NCI-H2107 treated with DMSO at 0.1 percent for 48 hours (cell line): ENCODE measurements at regions not wholly inside any gene's neighbourhood (a gene's known extent, or its start where the extent isn't known, plus 50 kb on each side); places are given as distances from the start of the nearest gene placed in this dataset.
"Not testable (repeated sequence)": the region's sequence is repeated elsewhere in the genome, so short reads cannot be mapped to it uniquely, and the experiment has no call there.

Experiments used
- DNase-seq: peaks from one replicate; lab custom pipeline; 2025; ENCODE audit not compliant: unreplicated experiment; lab: John Stamatoyannopoulos, UW

DNA sequence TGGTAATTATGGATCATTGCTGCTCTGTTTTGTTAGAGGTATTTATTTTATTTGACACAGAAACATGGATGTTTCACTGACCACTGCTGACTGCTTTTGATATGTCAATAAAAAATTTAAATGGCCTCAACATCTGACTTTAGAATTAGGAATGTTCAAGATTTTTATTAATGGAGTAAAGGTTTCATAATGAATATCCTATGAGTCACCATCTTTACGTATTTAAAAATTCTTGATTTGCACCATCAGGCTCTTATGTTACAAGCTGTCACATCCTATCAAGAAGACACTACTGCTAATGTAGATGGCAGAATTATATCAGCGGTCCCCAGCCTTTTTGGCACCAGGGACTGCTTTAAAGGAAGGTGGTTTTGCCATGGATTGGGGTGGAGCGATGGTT, 578.7 kb upstream of the NRP1 start:
- no peak for DNase-seq

GRCh38 chr10:33909476-33909875, 575.0 kb upstream of the NRP1 start:
- not testable (repeated sequence) for DNase-seq

- no peak for DNase-seq
Observed at GRCh38 chr10:33901166-33901565, 566.7 kb upstream of the NRP1 start.

GRCh38 chr10:33900596-33900995, 566.1 kb upstream of the NRP1 start:
- no peak for DNase-seq

GRCh38 chr10:33899578-33900531, 565.4 kb upstream of the NRP1 start:
- DNase-seq, result no peak

DNA sequence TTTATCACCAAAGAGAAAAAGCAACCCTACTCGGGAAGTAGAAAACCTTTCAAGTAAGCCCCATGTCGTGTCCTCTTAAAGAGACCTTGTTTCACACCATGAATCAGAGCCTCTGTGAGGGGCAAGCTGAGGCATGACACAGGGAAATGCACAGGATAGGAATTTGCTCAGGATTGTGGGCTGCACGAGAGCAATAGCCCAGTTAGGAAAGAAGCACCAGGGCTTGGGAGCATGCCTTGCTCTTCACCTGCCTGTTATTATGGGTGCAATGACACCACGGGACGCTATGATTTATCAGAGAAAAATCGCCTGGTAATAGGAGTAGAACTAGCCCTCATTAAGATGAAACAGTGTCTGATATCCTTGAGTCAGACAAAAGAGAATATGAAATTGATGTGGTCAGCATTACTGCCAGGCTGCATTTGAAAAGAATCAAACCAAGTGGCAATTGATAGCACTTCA, 562.9 kb upstream of the NRP1 start:
- DNase-seq, result peak; percentile 18

- DNase-seq, result no peak
Observed at GRCh38 chr10:33893506-33893905, 559.0 kb upstream of the NRP1 start.

DNA sequence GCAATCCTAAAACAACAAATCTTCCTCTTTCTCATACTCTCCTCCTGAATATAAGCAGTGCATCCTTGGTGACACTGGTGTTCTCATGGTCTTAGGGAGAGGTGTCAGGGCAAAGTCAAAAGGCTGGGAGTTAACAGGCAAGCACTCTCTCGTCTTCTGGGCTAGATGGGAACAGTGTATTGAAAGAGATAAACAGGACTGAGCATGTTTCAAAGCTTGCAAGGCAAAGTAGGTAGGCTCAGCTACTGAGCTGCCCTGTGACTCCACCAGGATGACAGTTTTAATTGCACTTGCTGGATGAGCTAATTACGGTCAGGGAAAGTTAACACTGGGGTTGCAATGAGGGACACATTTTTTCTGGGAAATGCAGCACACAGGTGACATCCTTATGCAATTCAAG, 554.9 kb upstream of the NRP1 start:
- DNase-seq, result no peak

GRCh38 chr10:33887188-33887587, 552.7 kb upstream of the NRP1 start:
- DNase-seq, result no peak

GRCh38 chr10:33886299-33886698, 551.8 kb upstream of the NRP1 start:
- DNase-seq, result no peak

GRCh38 chr10:33884604-33885003, 550.1 kb upstream of the NRP1 start:
- no peak for DNase-seq

GRCh38 chr10:33883881-33884280, 549.4 kb upstream of the NRP1 start:
- DNase-seq, result no peak

DNA sequence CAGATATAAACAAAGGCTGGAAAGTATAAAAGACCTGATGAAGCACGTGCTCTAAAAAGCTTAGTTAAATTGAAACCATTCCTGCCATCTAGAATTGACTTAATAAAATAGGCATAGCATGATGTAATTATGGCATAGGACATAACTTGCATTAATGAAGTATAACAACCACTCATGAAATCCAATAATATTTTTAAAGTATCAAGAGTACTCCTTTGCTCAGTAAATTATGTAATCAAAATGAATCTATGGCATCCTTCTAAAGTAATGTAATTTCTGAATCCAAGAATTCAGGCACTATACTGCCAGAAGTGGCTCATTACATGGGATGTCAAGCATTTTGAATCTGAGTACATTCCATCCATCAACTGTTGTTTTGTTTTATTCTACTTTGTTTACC, 548.5 kb upstream of the NRP1 start:
- no peak for DNase-seq

GRCh38 chr10:33880291-33880690, 545.8 kb upstream of the NRP1 start:
- no peak for DNase-seq

GRCh38 chr10:33878238-33878786, 543.8 kb upstream of the NRP1 start:
- no peak for DNase-seq

GRCh38 chr10:33876584-33877400, 542.3 kb upstream of the NRP1 start:
- DNase-seq, result no peak

DNA sequence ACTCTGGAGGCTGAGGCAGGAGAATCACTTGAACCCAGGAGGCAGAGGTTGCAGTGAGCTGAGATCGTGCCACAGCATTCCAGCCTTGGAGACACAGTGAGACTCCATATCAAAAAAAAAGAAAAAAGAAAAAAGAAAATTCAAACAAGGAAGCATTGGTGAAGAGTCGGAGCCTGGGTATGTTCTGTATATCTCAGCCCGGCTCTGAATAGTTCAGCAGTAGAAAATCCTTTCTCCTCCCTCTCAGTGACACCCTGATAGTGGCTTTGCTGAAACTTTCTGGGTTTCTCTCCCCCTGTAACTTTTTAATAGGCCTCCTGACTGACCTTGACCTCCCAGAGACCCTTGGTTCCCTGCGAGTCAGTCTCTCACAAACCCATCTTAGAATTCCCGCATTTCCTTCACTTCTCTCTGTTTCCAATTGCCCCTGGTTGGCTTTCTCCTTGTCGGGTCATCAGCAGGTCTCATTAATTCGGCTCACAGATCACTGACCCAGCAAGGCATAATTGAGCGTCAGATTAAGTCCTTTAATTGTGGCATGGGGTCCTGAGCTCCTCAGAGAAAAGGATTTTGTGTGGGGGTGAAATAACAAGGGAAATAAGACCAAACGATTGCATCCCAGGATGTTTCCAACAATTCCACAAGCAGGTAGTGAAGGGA, 541.6 kb upstream of the NRP1 start:
- DNase-seq, result no peak

DNA sequence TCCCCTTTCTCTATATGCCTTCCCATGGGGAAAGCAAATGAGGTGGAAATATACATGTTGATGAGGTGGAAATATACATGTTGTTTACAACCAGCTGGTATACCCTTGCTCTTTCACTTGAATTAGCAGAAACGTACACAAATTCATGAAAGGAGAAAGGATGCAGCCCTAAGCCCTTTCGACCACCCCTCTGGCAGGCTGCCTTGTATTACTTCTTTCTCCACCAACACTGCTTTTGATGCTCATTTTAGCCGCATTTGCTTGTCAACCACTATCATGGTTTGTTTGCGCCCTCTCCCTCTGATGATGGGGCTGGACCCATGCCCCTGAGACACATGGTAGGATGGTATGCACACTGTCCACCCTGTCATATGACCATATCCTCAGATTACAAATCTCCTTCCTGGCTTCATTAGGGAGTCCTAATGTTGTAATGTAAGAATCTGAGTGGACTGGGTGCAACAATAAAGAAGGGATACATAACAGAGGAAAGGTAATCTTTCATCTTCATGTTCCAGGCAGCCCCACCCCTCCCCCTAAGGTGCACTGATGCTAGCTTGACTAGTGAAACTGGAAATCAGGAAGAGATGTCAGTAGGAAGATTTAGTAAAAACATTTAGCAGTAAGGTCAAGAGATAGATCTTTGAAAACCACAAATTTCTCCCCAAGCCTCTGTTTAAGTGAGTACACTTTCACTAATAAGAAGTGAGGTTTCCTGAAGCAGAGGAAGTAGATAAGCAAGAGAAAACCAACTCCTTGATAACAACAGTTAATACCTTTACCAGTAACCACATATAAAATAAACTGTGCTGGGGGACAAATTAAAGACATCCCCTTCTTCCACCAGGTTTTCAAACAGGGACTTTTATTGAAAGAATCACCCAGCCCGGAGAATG, 536.8 kb upstream of the NRP1 start:
- DNase-seq, result no peak

DNA sequence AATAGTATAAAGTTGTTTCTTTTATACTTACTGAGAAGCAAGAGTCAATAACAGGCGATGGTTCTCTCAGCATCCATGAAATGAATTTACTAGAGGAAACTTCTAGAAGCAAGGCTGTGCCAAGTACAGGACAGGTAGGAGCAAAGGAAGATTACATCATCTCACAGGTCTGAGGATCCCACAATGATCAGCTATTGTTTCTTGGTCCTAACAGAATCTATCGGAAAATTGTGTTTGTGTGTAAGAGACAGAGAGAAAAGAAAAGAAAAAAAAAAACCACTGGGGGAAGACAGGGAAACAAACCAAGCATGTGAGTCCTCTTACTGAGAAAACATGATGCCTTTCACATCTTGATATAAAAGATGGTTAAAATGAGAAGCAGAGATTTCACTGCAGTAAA, 535.0 kb upstream of the NRP1 start:
- no peak for DNase-seq

DNA sequence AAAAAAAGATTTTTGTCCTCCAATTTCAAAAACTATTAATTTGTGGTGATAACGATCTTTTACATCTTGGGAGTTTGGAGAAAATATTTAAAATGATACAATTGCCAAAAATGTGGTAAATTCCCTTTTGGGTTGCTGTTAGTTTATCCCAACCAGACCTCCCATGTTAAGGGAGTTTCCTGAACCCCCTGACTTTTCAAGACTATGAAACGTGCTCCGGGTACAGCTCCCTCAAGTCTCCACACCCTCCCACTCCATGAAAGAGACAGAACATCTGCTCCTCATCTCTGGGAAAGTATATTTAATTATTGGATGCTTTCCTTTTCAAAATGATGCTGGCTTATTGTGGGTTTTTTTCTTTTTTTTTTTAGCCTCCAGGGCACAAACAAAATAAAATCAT, 534.6 kb upstream of the NRP1 start:
- no peak for DNase-seq
